Astrocyte (in vitro differentiated cells and primary cell): ENCODE measurements at regions not wholly inside any gene's neighbourhood (a gene's known extent, or its start where the extent isn't known, plus 50 kb on each side); places are given as distances from the start of the nearest gene placed in this dataset.

Experiments
- CTCF ChIP-seq: IDR thresholded peaks from 2 replicates; pipeline ENCODE4 v1.5.1; 2011; ENCODE audit warnings: low read depth, mild to moderate bottlenecking, inconsistent platforms, low read length, moderate library complexity; ENCODE audit not compliant: insufficient read depth
- EZH2 ChIP-seq: IDR thresholded peaks from 2 replicates; pipeline ENCODE4 v1.6.1; 2012; ENCODE audit warnings: mild to moderate bottlenecking, low read length, inconsistent platforms; ENCODE audit not compliant: insufficient read depth

GRCh38 chr9:129353697-129354336 lies 175.8 kb upstream of the IER5L start:
- TF ChIP-seq CTCF (no peak), EZH2 (no peak)
